Occipital lobe (tissue), 1 donor: ENCODE measurements at regions not wholly inside any gene's neighbourhood (a gene's known extent, or its start where the extent isn't known, plus 50 kb on each side); places are given as distances from the start of the nearest gene placed in this dataset.

Experiments
- DNase-seq: peaks from one replicate; lab custom pipeline; 2025; lab: John Stamatoyannopoulos, UW

- DNase-seq, result no peak
These were observed 713.0 kb upstream of the LRRC4C start for GRCh38 chr11:42172441-42172840.

GRCh38 chr11:42175203-42175602, 715.8 kb upstream of the LRRC4C start:
- DNase-seq, result no peak

- no peak for DNase-seq
These were observed 719.8 kb upstream of the LRRC4C start for GRCh38 chr11:42179216-42179615.

- DNase-seq, result no peak
These were observed 736.0 kb upstream of the LRRC4C start for GRCh38 chr11:42195289-42196013.

- DNase-seq, result no peak
These were observed 740.9 kb upstream of the LRRC4C start for GRCh38 chr11:42200311-42200710.

- DNase-seq, result no peak
These were observed 742.2 kb upstream of the LRRC4C start for GRCh38 chr11:42201603-42202148.

GRCh38 chr11:42205518-42205917, 746.1 kb upstream of the LRRC4C start:
- DNase-seq, result no peak

GRCh38 chr11:42225664-42226063, 766.2 kb upstream of the LRRC4C start:
- no peak for DNase-seq

- no peak for DNase-seq
These were observed 773.2 kb upstream of the LRRC4C start for GRCh38 chr11:42232673-42233072.

- DNase-seq, result no peak
These were observed 775.0 kb upstream of the LRRC4C start for GRCh38 chr11:42234451-42234951.

- DNase-seq, result no peak
These were observed 778.3 kb upstream of the LRRC4C start for GRCh38 chr11:42237701-42238235.

- no peak for DNase-seq
These were observed 779.7 kb upstream of the LRRC4C start for GRCh38 chr11:42239188-42239587.

GRCh38 chr11:42243385-42243784, 783.9 kb upstream of the LRRC4C start:
- DNase-seq, result no peak

GRCh38 chr11:42244376-42244775, 784.9 kb upstream of the LRRC4C start:
- no peak for DNase-seq

GRCh38 chr11:42249401-42249800, 789.9 kb upstream of the LRRC4C start:
- no peak for DNase-seq

- no peak for DNase-seq
These were observed 790.5 kb upstream of the LRRC4C start for GRCh38 chr11:42249956-42250355.

- no peak for DNase-seq
These were observed 792.5 kb upstream of the LRRC4C start for GRCh38 chr11:42251984-42252383.

GRCh38 chr11:42253156-42253555, 793.7 kb upstream of the LRRC4C start:
- no peak for DNase-seq

GRCh38 chr11:42255906-42256305, 796.5 kb upstream of the LRRC4C start:
- no peak for DNase-seq

GRCh38 chr11:42257534-42257933, 798.1 kb upstream of the LRRC4C start:
- DNase-seq, result no peak

- no peak for DNase-seq
These were observed 805.6 kb upstream of the LRRC4C start for GRCh38 chr11:42265072-42265471.

- no peak for DNase-seq
These were observed 811.9 kb upstream of the LRRC4C start for GRCh38 chr11:42271306-42271705.

- no peak for DNase-seq
These were observed 814.5 kb upstream of the LRRC4C start for GRCh38 chr11:42273977-42274376.
